Suprapubic skin (tissue), 4 donors: ENCODE measurements at regions not wholly inside any gene's neighbourhood (a gene's known extent, or its start where the extent isn't known, plus 50 kb on each side); places are given as distances from the start of the nearest gene placed in this dataset.

Experiments used
- POLR2A ChIP-seq, 2 donors: fragments of 450-650 bp; IDR thresholded peaks; one replicate each; pipeline ENCODE4 v1.6.1; 2017; ENCODE audit warnings: antibody characterized with exemption in 2 of 2, mild to moderate bottlenecking in 2 of 2, moderate library complexity in 2 of 2
- POLR2AphosphoS5 ChIP-seq, 3 donors: sonication (generic); formaldehyde crosslinking; IDR thresholded peaks; one replicate each; pipeline ENCODE4 v1.6.1; 2017; ENCODE audit warnings: antibody characterized with exemption in 3 of 3
- TF ChIP-seq, protein P1 (sequence below), 2 donors: fragments of 200-600 bp in 1 of 2; fragments of 450-650 bp in 1 of 2; sonication (generic) in 1 of 2; IDR thresholded peaks; one replicate each; pipeline ENCODE4 v1.5.1; 2016 to 2019; ENCODE audit warnings: antibody characterized with exemption in 2 of 2, mild to moderate bottlenecking in 1 of 2, moderate library complexity in 1 of 2

DNA sequence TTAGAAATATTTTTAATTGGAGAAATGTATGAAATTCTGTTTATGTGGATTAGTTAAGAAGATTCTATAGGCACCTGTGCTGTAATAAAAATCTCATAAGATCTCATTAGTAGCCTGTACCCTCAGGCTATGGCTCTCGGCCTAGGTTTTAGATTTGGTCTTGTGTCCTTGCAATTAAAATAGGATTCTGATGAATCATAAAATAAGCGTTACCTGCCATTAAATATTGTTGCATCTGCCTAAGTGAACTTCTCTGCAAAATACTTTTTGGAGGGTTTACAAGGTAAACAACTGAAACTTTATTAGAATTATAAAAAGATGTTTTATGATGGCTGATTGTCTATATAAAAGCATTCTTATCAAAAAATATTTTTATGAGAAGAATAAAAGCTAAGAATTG is 804.1 kb upstream of the ANO3 start:
- TF ChIP-seq POLR2AphosphoS5 (IDR thresholded peaks at IDR 0.05) (no peak), POLR2A (IDR thresholded peaks at IDR 0.05) (no peak)
- TF ChIP-seq, protein P1, sequence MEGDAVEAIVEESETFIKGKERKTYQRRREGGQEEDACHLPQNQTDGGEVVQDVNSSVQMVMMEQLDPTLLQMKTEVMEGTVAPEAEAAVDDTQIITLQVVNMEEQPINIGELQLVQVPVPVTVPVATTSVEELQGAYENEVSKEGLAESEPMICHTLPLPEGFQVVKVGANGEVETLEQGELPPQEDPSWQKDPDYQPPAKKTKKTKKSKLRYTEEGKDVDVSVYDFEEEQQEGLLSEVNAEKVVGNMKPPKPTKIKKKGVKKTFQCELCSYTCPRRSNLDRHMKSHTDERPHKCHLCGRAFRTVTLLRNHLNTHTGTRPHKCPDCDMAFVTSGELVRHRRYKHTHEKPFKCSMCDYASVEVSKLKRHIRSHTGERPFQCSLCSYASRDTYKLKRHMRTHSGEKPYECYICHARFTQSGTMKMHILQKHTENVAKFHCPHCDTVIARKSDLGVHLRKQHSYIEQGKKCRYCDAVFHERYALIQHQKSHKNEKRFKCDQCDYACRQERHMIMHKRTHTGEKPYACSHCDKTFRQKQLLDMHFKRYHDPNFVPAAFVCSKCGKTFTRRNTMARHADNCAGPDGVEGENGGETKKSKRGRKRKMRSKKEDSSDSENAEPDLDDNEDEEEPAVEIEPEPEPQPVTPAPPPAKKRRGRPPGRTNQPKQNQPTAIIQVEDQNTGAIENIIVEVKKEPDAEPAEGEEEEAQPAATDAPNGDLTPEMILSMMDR (IDR thresholded peaks at IDR 0.05) = no peak
